HG02763 (cell line): ENCODE measurements at regions not wholly inside any gene's neighbourhood (a gene's known extent, or its start where the extent isn't known, plus 50 kb on each side); places are given as distances from the start of the nearest gene placed in this dataset.
"Not testable (repeated sequence)": the region's sequence is repeated elsewhere in the genome, so short reads cannot be mapped to it uniquely, and the experiment has no call there.

Experiments used
- ATAC-seq: cut with Tn5 transposase; IDR thresholded peaks from one replicate; pipeline ENCODE4 v1.9.1; 2021; ENCODE audit warnings: mild to moderate bottlenecking, moderate library complexity; ENCODE audit not compliant: unreplicated experiment

DNA sequence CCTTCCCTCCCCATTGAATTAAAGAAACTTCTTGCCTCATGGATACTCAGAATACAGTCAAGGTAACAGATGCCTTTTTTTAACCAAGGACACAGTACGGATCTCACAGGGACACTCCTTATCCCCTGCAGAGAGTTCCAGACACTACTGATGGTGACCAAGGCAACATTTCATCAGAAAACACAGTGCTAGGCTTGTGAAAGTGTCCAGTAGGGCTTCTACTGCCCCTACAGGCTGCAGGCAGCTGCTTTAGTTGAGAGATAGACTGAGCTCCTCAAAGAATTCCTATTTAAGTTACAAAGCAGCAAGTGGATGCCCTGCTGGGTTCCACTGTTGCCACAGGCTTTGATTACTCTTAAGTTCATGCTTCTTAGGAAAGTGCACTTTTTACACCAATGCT is 2137.8 kb upstream of the DEFB115 start:
- not testable (repeated sequence) for ATAC-seq

DNA sequence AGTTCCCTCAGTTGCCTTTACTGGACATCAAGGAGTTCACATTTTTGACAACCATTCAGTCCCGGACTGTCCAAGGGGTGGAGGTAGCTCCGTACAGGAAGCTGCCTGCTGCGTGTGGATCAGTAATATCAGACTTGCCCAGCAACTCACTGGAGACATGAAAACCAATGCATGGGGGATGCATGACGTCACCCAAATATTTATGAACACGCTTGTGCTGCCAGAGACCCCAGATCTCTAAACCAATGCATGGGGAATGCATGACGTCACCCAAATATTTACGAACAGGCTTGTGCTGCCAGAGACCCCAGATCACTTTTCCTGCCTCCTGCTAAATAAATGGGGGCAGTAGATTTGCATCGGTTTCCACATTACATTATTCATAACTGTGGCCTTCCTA is 2137.4 kb upstream of the DEFB115 start:
- not testable (repeated sequence) for ATAC-seq

DNA sequence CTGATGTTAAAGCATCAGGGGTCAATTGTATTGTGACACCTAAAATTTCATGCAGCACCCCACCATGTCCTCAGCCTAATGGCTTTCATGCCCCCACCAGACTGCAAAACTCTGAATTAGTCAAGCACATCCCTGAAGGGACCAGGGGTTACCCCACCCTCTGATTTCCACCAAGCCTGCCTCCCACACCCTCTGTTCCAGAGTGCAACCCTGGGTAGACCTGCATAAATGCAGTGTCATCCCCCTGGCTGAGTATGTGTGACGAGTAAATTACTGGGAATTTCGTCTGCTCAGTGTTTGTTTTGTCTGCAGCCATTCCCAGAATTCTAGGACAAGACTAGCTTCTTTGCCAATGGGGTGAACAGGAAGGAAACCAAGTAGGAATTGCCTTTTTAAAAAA is 2136.9 kb upstream of the DEFB115 start:
- not testable (repeated sequence) for ATAC-seq

DNA sequence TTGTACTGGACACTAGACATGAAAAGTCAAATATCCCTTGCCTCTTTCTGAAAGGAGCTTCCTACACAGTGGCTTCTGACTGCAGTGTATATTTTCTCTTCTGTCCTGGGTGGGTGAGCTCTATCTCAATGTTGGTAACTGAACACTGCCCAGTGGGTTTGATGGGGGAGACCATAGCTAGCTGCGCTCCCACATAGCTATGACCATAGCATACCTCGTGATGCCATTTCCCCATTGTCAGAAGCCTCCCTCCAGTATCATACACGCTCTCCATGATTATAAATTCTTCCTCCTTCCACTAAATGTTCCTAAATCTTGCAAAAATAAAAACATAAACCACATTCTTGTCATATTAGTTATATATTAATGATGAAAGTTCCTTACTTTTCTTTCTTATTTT is 2134.7 kb upstream of the DEFB115 start:
- ATAC-seq = not testable (repeated sequence)

DNA sequence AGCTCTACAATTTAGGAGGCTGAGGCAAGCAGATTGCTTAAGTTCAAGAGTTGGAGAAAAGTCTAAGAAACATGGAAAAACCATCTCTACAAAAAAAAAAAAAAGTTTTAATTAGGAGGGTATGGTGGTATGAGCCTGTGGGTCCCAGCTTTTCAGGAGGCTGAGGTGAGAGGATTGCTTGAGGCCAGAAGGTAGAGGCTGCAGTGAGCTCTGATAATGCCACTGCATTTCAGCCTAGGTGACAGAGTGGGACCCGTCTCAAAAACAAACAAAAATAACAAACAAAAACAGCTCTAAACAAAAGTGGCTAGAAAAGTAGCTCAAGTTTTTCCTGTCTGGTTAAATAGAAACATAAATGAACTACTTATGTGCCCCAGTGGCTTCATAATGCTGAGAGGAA is 2133.6 kb upstream of the DEFB115 start:
- no peak for ATAC-seq
